ENCODE measurements at regions not wholly inside any gene's neighbourhood (a gene's known extent, or its start where the extent isn't known, plus 50 kb on each side); places are given as distances from the start of the nearest gene placed in this dataset.
A peak's percentile ranks its signal among the peaks of the same experiment; 100 is the strongest.

- Mint-ChIP-seq H3K4me3 (ENCODE audit: unreplicated experiment) (no peak overlapping the region), H3K9me3 (ENCODE audit: unreplicated experiment) (no peaks in the 10 kb centered on the region)
Measured at GRCh38 chr1:195122497-195122896, 1485.7 kb downstream of the KCNT2 start.

GRCh38 chr1:195113471-195113870 is 1494.8 kb downstream of the KCNT2 start:
- Mint-ChIP-seq H3K4me1 (ENCODE audit: insufficient read depth, unreplicated experiment) (no peaks in the 10 kb centered on the region), H3K27me3 (ENCODE audit: insufficient read depth, unreplicated experiment) (no peaks in the 10 kb centered on the region), H3K36me3 (ENCODE audit: insufficient read depth, unreplicated experiment) (no peaks in the 10 kb centered on the region), H3K9me3 (ENCODE audit: unreplicated experiment) (peaks cover 4% of the 10 kb centered on the region), H3K27ac (ENCODE audit: low read depth, unreplicated experiment) (no peak overlapping the region), H3K4me3 (ENCODE audit: unreplicated experiment) (no peak overlapping the region)
- CTCF ChIA-PET, result interaction anchor here (0.6 to 1.3 kb wide), 2 partner anchors 108 to 1827 kb away, joined by 3 read pairs; no protein-coding TSS in a partner anchor
- POLR2A ChIA-PET, result interaction anchor here (0.6 to 1.3 kb wide), 3 partner anchors 13 to 65 kb away, joined by 3 read pairs; no protein-coding TSS in a partner anchor
- DNase-seq (ENCODE audit: unreplicated experiment), result peak; percentile 16
- intact Hi-C loops (cut with micrococcal nuclease), result no loop called here
- TF ChIP-seq CTCF (IDR thresholded peaks at IDR 0.05; ENCODE audit: unreplicated experiment), result no peak
- no TSS peak for BruUV-seq (replicated peaks)

More at GRCh38 chr1:195122497-195122896, 1485.7 kb downstream of the KCNT2 start:
- Mint-ChIP-seq H3K27ac (ENCODE audit: low read depth, unreplicated experiment) (no peak overlapping the region), H3K27me3 (ENCODE audit: insufficient read depth, unreplicated experiment) (no peaks in the 10 kb centered on the region), H3K36me3 (ENCODE audit: insufficient read depth, unreplicated experiment) (no peaks in the 10 kb centered on the region), H3K4me1 (ENCODE audit: insufficient read depth, unreplicated experiment) (no peaks in the 10 kb centered on the region)
- no peak for TF ChIP-seq CTCF (IDR thresholded peaks at IDR 0.05; ENCODE audit: unreplicated experiment)
- POLR2A ChIA-PET, result no interaction called here
- intact Hi-C loops (cut with micrococcal nuclease), result no loop called here
- CTCF ChIA-PET, result interaction anchor here (1.3 kb wide), 1 partner anchor 17 kb away, joined by 4 read pairs; no protein-coding TSS in a partner anchor
- BruUV-seq (replicated peaks), result no TSS peak
- DNase-seq (ENCODE audit: unreplicated experiment), result no peak

GRCh38 chr1:195105773-195106172 is 1502.5 kb downstream of the KCNT2 start:
- CTCF ChIA-PET, result no interaction called here
- BruUV-seq (replicated peaks), result no TSS peak

GRCh38 chr1:195105281-195105680 is 1503.0 kb downstream of the KCNT2 start:
- no peaks in the 10 kb centered on the region for H3K4me1 Mint-ChIP-seq (ENCODE audit: insufficient read depth, unreplicated experiment)
- peaks cover 20% of the 10 kb centered on the region for H3K9me3 Mint-ChIP-seq (ENCODE audit: unreplicated experiment)
- H3K4me3 Mint-ChIP-seq (ENCODE audit: unreplicated experiment), result no peak overlapping the region
- no peak for DNase-seq (ENCODE audit: unreplicated experiment)
- CTCF ChIA-PET, result no interaction called here
- H3K36me3 Mint-ChIP-seq (ENCODE audit: insufficient read depth, unreplicated experiment), result no peaks in the 10 kb centered on the region
- POLR2A ChIA-PET, result no interaction called here
- H3K27me3 Mint-ChIP-seq (ENCODE audit: insufficient read depth, unreplicated experiment), result no peaks in the 10 kb centered on the region
- no peak overlapping the region for H3K27ac Mint-ChIP-seq (ENCODE audit: low read depth, unreplicated experiment)
- no TSS peak for BruUV-seq (replicated peaks)
- intact Hi-C loops (cut with micrococcal nuclease), result no loop called here
- no peak for TF ChIP-seq CTCF (IDR thresholded peaks at IDR 0.05; ENCODE audit: unreplicated experiment)

More at GRCh38 chr1:195105773-195106172, 1502.5 kb downstream of the KCNT2 start:
- intact Hi-C loops (cut with micrococcal nuclease), result no loop called here
- Mint-ChIP-seq H3K27me3 (ENCODE audit: insufficient read depth, unreplicated experiment) (no peaks in the 10 kb centered on the region), H3K4me1 (ENCODE audit: insufficient read depth, unreplicated experiment) (no peaks in the 10 kb centered on the region), H3K4me3 (ENCODE audit: unreplicated experiment) (no peak overlapping the region), H3K9me3 (ENCODE audit: unreplicated experiment) (peaks cover 20% of the 10 kb centered on the region), H3K27ac (ENCODE audit: low read depth, unreplicated experiment) (no peak overlapping the region), H3K36me3 (ENCODE audit: insufficient read depth, unreplicated experiment) (no peaks in the 10 kb centered on the region)
- POLR2A ChIA-PET, result no interaction called here
- no peak for TF ChIP-seq CTCF (IDR thresholded peaks at IDR 0.05; ENCODE audit: unreplicated experiment)
- DNase-seq (ENCODE audit: unreplicated experiment), result no peak
